ENCODE measurements at regions not wholly inside any gene's neighbourhood (a gene's known extent, or its start where the extent isn't known, plus 50 kb on each side); places are given as distances from the start of the nearest gene placed in this dataset.

DNA sequence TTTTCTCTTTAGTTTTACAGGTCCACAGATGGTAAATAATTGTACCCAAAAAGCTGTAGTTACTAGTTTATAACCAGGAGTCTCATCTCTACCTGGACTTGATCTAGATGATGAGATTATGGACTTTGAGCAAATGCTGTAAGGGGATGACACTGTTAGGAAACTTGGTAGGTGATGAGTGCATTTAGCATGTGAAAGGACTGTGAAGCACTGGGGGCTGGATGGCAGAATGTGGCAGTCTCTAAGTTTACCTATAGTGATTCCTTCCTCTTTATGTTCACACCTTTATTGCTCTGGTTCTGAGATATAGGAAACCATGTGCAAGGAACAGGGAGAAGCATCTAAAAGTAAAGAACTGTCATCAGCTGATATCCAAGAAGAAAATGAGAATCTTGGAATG lies 230.7 kb upstream of the CHORDC1 start:
- Mint-ChIP-seq H3K36me3 (ENCODE audit: low read depth, unreplicated experiment) (no peaks in the 10 kb centered on the region), H3K4me1 (ENCODE audit: unreplicated experiment) (no peaks in the 10 kb centered on the region), H3K9me3 (ENCODE audit: unreplicated experiment) (no peaks in the 10 kb centered on the region), H3K27ac (ENCODE audit: unreplicated experiment) (no peak overlapping the region), H3K27me3 (ENCODE audit: unreplicated experiment) (no peaks in the 10 kb centered on the region), H3K4me3 (ENCODE audit: unreplicated experiment) (no peak overlapping the region)
- DNase-seq (ENCODE audit: low spot score), result no peak
- TF ChIP-seq, protein P1, sequence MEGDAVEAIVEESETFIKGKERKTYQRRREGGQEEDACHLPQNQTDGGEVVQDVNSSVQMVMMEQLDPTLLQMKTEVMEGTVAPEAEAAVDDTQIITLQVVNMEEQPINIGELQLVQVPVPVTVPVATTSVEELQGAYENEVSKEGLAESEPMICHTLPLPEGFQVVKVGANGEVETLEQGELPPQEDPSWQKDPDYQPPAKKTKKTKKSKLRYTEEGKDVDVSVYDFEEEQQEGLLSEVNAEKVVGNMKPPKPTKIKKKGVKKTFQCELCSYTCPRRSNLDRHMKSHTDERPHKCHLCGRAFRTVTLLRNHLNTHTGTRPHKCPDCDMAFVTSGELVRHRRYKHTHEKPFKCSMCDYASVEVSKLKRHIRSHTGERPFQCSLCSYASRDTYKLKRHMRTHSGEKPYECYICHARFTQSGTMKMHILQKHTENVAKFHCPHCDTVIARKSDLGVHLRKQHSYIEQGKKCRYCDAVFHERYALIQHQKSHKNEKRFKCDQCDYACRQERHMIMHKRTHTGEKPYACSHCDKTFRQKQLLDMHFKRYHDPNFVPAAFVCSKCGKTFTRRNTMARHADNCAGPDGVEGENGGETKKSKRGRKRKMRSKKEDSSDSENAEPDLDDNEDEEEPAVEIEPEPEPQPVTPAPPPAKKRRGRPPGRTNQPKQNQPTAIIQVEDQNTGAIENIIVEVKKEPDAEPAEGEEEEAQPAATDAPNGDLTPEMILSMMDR (IDR thresholded peaks at IDR 0.05; ENCODE audit: unreplicated experiment), result no peak

DNA sequence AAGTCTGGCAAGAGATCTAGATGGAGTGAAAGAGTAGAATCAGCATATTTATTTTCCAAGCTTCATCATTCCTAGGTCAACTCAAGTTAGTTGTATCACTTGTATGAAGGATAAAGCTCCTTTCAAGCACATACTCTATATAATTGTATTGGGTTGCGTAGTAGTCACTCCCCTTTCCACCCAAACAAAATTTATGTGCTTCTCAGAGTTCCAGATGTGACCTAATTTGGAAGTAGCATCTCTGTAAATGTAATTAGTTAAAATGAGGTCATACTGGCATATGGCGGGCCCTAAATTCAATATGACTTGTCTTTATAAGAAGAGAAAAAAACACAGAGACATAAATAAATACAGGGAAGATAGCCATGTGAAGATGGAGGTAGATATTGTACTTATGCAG lies 226.8 kb upstream of the CHORDC1 start:
- DNase-seq (ENCODE audit: low spot score), result no peak
- TF ChIP-seq, protein P1 (IDR thresholded peaks at IDR 0.05; ENCODE audit: unreplicated experiment), result no peak
- H3K27ac Mint-ChIP-seq (ENCODE audit: unreplicated experiment), result no peak overlapping the region
- H3K27me3 Mint-ChIP-seq (ENCODE audit: unreplicated experiment), result no peaks in the 10 kb centered on the region
- peaks cover 3% of the 10 kb centered on the region for H3K4me1 Mint-ChIP-seq (ENCODE audit: unreplicated experiment)
- no peaks in the 10 kb centered on the region for H3K36me3 Mint-ChIP-seq (ENCODE audit: low read depth, unreplicated experiment)
- H3K4me3 Mint-ChIP-seq (ENCODE audit: unreplicated experiment), result no peak overlapping the region
- no peaks in the 10 kb centered on the region for H3K9me3 Mint-ChIP-seq (ENCODE audit: unreplicated experiment)

DNA sequence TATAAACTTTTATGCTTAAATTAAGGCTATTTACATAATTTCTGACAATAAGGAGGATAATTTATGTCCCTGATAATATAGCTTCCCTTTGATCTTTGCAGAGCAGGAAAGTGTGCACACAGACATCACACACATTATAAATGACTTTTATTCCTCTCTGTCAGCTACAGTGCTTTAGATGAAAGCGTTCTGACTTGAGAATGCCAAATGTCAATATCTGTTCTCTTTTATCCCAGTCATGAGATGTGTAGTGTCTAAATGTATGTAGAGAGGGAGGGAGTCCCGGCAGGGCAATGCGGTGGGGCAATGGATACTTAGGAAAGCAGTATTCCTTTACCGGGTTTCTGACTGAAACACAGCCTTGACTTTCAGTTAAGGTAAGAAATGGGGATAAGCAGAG lies 225.4 kb upstream of the CHORDC1 start:
- DNase-seq (ENCODE audit: low spot score), result no peak
- Mint-ChIP-seq H3K36me3 (ENCODE audit: low read depth, unreplicated experiment) (no peaks in the 10 kb centered on the region), H3K27ac (ENCODE audit: unreplicated experiment) (no peak overlapping the region), H3K27me3 (ENCODE audit: unreplicated experiment) (no peaks in the 10 kb centered on the region), H3K4me1 (ENCODE audit: unreplicated experiment) (peaks cover 3% of the 10 kb centered on the region), H3K4me3 (ENCODE audit: unreplicated experiment) (no peak overlapping the region), H3K9me3 (ENCODE audit: unreplicated experiment) (no peaks in the 10 kb centered on the region)
- TF ChIP-seq, protein P1 (IDR thresholded peaks at IDR 0.05; ENCODE audit: unreplicated experiment), result no peak

DNA sequence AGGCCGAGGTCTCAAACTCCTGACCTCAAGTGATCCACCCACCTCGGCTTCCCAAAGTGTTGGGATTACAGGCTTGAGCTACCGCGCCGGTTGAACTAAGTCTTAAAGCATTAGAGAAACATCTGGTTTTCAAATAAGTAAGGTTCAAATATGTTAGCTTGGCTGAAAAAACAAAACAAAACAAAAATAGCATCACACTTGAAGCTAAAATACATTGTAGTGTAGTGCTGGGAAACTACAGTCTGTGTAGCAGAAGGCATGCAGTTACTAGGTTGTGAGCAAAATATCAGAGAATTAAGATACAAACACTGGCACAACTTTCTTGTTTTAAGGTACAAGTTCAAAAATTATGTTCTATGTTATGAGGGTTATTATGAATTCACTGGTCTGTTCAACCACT lies 224.8 kb upstream of the CHORDC1 start:
- DNase-seq (ENCODE audit: low spot score), result no peak
- TF ChIP-seq, protein P1 (IDR thresholded peaks at IDR 0.05; ENCODE audit: unreplicated experiment), result no peak
- Mint-ChIP-seq H3K4me1 (ENCODE audit: unreplicated experiment) (peaks cover 3% of the 10 kb centered on the region), H3K27ac (ENCODE audit: unreplicated experiment) (no peak overlapping the region), H3K9me3 (ENCODE audit: unreplicated experiment) (no peaks in the 10 kb centered on the region), H3K4me3 (ENCODE audit: unreplicated experiment) (no peak overlapping the region), H3K27me3 (ENCODE audit: unreplicated experiment) (no peaks in the 10 kb centered on the region), H3K36me3 (ENCODE audit: low read depth, unreplicated experiment) (no peaks in the 10 kb centered on the region)

DNA sequence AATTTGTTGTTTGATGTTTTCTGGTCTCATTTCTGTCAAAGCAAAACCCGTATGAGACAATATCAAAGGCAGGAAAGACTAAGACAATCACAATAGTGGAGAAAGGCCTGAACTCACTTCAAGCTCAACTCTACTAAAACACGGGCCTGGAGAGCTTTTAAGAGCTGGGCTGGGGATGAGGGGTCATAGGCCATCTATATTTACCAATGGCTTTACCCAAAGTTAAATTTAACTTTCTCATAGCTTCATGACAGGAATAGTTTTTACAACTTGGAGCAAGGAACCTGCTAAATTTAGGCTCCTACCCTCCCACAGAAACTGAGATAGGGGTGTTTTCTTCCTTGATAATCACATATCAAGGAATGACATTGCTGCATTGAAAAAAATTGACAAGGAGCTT lies 223.4 kb upstream of the CHORDC1 start:
- Mint-ChIP-seq H3K27ac (ENCODE audit: unreplicated experiment) (no peak overlapping the region), H3K4me3 (ENCODE audit: unreplicated experiment) (no peak overlapping the region), H3K4me1 (ENCODE audit: unreplicated experiment) (peaks cover 3% of the 10 kb centered on the region), H3K27me3 (ENCODE audit: unreplicated experiment) (no peaks in the 10 kb centered on the region), H3K9me3 (ENCODE audit: unreplicated experiment) (no peaks in the 10 kb centered on the region), H3K36me3 (ENCODE audit: low read depth, unreplicated experiment) (no peaks in the 10 kb centered on the region)
- TF ChIP-seq, protein P1 (IDR thresholded peaks at IDR 0.05; ENCODE audit: unreplicated experiment), result no peak
- DNase-seq (ENCODE audit: low spot score), result no peak
